ENCODE measurements at regions not wholly inside any gene's neighbourhood (a gene's known extent, or its start where the extent isn't known, plus 50 kb on each side); places are given as distances from the start of the nearest gene placed in this dataset.

GRCh38 chr4:54498661-54499111 lies 159.1 kb upstream of the KIT start:
- peak; percentile 62 for FAIRE-seq
- 57% methylated on average over 1 of the region's 1 CpG for WGBS (ENCODE audit: insufficient coverage, low coverage, missing lambda C conversion rate)
- peak; percentile 22; the same call in 1 of the 3 replicates for ATAC-seq

GRCh38 chr4:54499308-54500074 lies 158.3 kb upstream of the KIT start:
- no peak overlapping the region for H3K27ac ChIP-seq (ENCODE audit: extremely low read depth, low read depth, low read length)
- BruUV-seq (replicated peaks), result no TSS peak
- H3K4me3 ChIP-seq, result no peak overlapping the region
- no peaks in the 10 kb centered on the region for H3K36me3 ChIP-seq (ENCODE audit: control insufficient read depth, insufficient read depth, low read length)
- in situ Hi-C loops (cut with MboI) (no loop called here), intact Hi-C loops (cut with micrococcal nuclease) (no loop called here)
- FAIRE-seq (peak; percentile 95), DNase-seq (ENCODE audit: extremely low read depth in 1 of 4, low spot score in 3 of 4) (peak in 2 of 4 experiments; percentile 66 to 69), ATAC-seq (peak; percentile 89)
- no peaks in the 10 kb centered on the region for H3K9me1 ChIP-seq (ENCODE audit: control insufficient read depth, insufficient read depth, low read length)
- peak overlapping the region; percentile 30; the same call in 1 of the 2 replicates for H3K4me2 ChIP-seq (ENCODE audit: insufficient read depth, low read length)
- 0 out of 4 replicates have a peak overlapping the region, but pooled peaks of 1 of the 2 experiments have one; percentile 7 for H3K9ac ChIP-seq (ENCODE audit: insufficient read depth in 1 of 2, low read depth in 2 of 2, low read length in 2 of 2)
- H2AFZ ChIP-seq (ENCODE audit: low read depth, low read length), result peak overlapping the region; percentile 71
- peaks cover 3 to 15% of the 10 kb centered on the region in 2 experiments; a peak in 3 of 5 replicates for H3K4me1 ChIP-seq (replicated peaks in 1 of 2; ENCODE audit: control insufficient read depth in 2 of 2, insufficient read depth in 2 of 2, low read length in 2 of 2)
- POLR2A ChIA-PET, result no interaction called here
- CTCF ChIA-PET (ENCODE audit: low intra/inter-chr PET ratio), result no interaction called here
- H3K27me3 ChIP-seq (ENCODE audit: control insufficient read depth in 2 of 2, insufficient read depth in 2 of 2, low read length in 2 of 2), result no peaks in the 10 kb centered on the region
- H3K9me3 ChIP-seq (replicated peaks; ENCODE audit: control insufficient read depth, insufficient read depth, low read depth, low read length), result no peaks in the 10 kb centered on the region
- H4K20me1 ChIP-seq (replicated peaks; ENCODE audit: control insufficient read depth, insufficient read depth, low read length), result no peaks in the 10 kb centered on the region
- 8% methylated on average over 7 of the region's 7 CpGs for WGBS (ENCODE audit: insufficient coverage, low coverage, missing lambda C conversion rate)
- no peaks in the 10 kb centered on the region for H3K79me2 ChIP-seq (ENCODE audit: control insufficient read depth, insufficient read depth, low read length)
- no peak for TF ChIP-seq ZNF79 (CRISPR knock-in tag; IDR thresholded peaks at IDR 0.05; ENCODE audit: low read depth)
- 0 out of 2 replicates have a peak, but pooled peaks have one; percentile 14 for TF ChIP-seq TCF3 (CRISPR knock-in tag; IDR thresholded peaks at IDR 0.05)
- TF ChIP-seq, protein P1, sequence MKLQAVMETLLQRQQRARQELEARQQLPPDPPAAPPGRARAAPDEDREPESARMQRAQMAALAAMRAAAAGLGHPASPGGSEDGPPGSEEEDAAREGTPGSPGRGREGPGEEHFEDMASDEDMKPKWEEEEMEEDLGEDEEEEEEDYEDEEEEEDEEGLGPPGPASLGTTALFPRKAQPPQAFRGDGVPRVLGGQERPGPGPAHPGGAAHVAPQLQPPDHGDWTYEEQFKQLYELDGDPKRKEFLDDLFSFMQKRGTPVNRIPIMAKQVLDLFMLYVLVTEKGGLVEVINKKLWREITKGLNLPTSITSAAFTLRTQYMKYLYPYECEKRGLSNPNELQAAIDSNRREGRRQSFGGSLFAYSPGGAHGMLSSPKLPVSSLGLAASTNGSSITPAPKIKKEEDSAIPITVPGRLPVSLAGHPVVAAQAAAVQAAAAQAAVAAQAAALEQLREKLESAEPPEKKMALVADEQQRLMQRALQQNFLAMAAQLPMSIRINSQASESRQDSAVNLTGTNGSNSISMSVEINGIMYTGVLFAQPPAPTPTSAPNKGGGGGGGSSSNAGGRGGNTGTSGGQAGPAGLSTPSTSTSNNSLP (IDR thresholded peaks at IDR 0.05; ENCODE audit: borderline replicate concordance, low read depth, low read length), result 0 out of 2 replicates have a peak, but pooled peaks have one; percentile 31
- TF ChIP-seq EP300 (IDR thresholded peaks at IDR 0.05; ENCODE audit: low read length), result peak; percentile 65; the same call in 1 of the 2 replicates
- TF ChIP-seq SMAD3 (CRISPR knock-in tag; conservative IDR thresholded peaks at IDR 0.05), result no peak
- TF ChIP-seq ETV1 (tag; conservative IDR thresholded peaks at IDR 0.05; ENCODE audit: low read depth), result 0 out of 2 replicates have a peak, but pooled peaks have one; percentile 18
- TF ChIP-seq FOXA3 (CRISPR knock-in tag; conservative IDR thresholded peaks at IDR 0.05 in 1 of 2, IDR thresholded peaks at IDR 0.05 in 1 of 2), result no peak
- no peak for TF ChIP-seq NR3C1 (CRISPR knock-in tag; IDR thresholded peaks at IDR 0.05)
- TF ChIP-seq ZNF436 (CRISPR knock-in tag; IDR thresholded peaks at IDR 0.05), result no peak
- TF ChIP-seq MAFG (tag; conservative IDR thresholded peaks at IDR 0.05), result peak; percentile 82
- TF ChIP-seq ZNF165 (CRISPR knock-in tag; IDR thresholded peaks at IDR 0.05; ENCODE audit: borderline replicate concordance), result no peak
- TF ChIP-seq KDM1A (IDR thresholded peaks at IDR 0.05), result peak in 1 of 2 experiments; percentile 65; a peak in 2 of 4 replicates
- peak; percentile 39; the same call in 1 of the 2 replicates for TF ChIP-seq CBFA2T2 (conservative IDR thresholded peaks at IDR 0.05)

More at GRCh38 chr4:54498661-54499111, 159.1 kb upstream of the KIT start:
- no peaks in the 10 kb centered on the region for H3K79me2 ChIP-seq (ENCODE audit: control insufficient read depth, insufficient read depth, low read length)
- no peak overlapping the region for H3K4me3 ChIP-seq
- no peaks in the 10 kb centered on the region for H3K9me1 ChIP-seq (ENCODE audit: control insufficient read depth, insufficient read depth, low read length)
- H4K20me1 ChIP-seq (replicated peaks; ENCODE audit: control insufficient read depth, insufficient read depth, low read length), result no peaks in the 10 kb centered on the region
- ChIA-PET CTCF (ENCODE audit: low intra/inter-chr PET ratio) (no interaction called here), POLR2A (no interaction called here)
- no peak overlapping the region for H3K9ac ChIP-seq (ENCODE audit: insufficient read depth in 1 of 2, low read depth in 2 of 2, low read length in 2 of 2)
- in situ Hi-C loops (cut with MboI), result no loop called here
- peak overlapping the region; percentile 30; the same call in 1 of the 2 replicates for H3K4me2 ChIP-seq (ENCODE audit: insufficient read depth, low read length)
- no peaks in the 10 kb centered on the region for H3K9me3 ChIP-seq (replicated peaks; ENCODE audit: control insufficient read depth, insufficient read depth, low read depth, low read length)
- no TSS peak for BruUV-seq (replicated peaks)
- no peak for DNase-seq (ENCODE audit: extremely low read depth in 1 of 4, low spot score in 3 of 4)
- peaks cover 3 to 15% of the 10 kb centered on the region in 2 experiments; a peak in 3 of 5 replicates for H3K4me1 ChIP-seq (replicated peaks in 1 of 2; ENCODE audit: control insufficient read depth in 2 of 2, insufficient read depth in 2 of 2, low read length in 2 of 2)
- TF ChIP-seq CHCHD3 (CRISPR knock-in tag; IDR thresholded peaks at IDR 0.05), result no peak
- TF ChIP-seq CBX8 (IDR thresholded peaks at IDR 0.05; ENCODE audit: borderline replicate concordance, extremely low read depth, low read depth, low read length, poor library complexity, severe bottlenecking), result no peak
- no peaks in the 10 kb centered on the region for H3K36me3 ChIP-seq (ENCODE audit: control insufficient read depth, insufficient read depth, low read length)
- no peak overlapping the region for H2AFZ ChIP-seq (ENCODE audit: low read depth, low read length)
- intact Hi-C loops (cut with micrococcal nuclease), result no loop called here
- no peak overlapping the region for H3K27ac ChIP-seq (ENCODE audit: extremely low read depth, low read depth, low read length)
- H3K27me3 ChIP-seq (ENCODE audit: control insufficient read depth in 2 of 2, insufficient read depth in 2 of 2, low read length in 2 of 2), result no peaks in the 10 kb centered on the region
